ENCODE measurements at regions not wholly inside any gene's neighbourhood (a gene's known extent, or its start where the extent isn't known, plus 50 kb on each side); places are given as distances from the start of the nearest gene placed in this dataset.

- no peak for TF ChIP-seq CTCF (IDR thresholded peaks at IDR 0.05)
- Histone ChIP-seq H3K4me1 (no peaks in the 10 kb centered on the region), H3K27me3 (ENCODE audit: insufficient read depth in 3 of 3, low read length in 2 of 3) (no peaks in the 10 kb centered on the region), H3K27ac (no peak overlapping the region), H3K36me3 (ENCODE audit: insufficient read depth in 1 of 2, low read depth in 1 of 2) (no peaks in the 10 kb centered on the region), H3K9me3 (no peaks in the 10 kb centered on the region), H3K4me3 (no peak overlapping the region)
- ATAC-seq = no peak
- no peak for DNase-seq
- intact Hi-C loops (cut with DNase I) = no loop called here
These were observed 352.1 kb upstream of the SLITRK1 start for GRCh38 chr13:84234416-84234815.

GRCh38 chr13:84230568-84230967 lies 348.3 kb upstream of the SLITRK1 start:
- intact Hi-C loops (cut with DNase I) = no loop called here
- H3K9me3 ChIP-seq = no peaks in the 10 kb centered on the region
- no peak overlapping the region for H3K4me3 ChIP-seq
- DNase-seq (no peak), ATAC-seq (no peak)
- H3K36me3 ChIP-seq (ENCODE audit: insufficient read depth in 1 of 2, low read depth in 1 of 2) = no peaks in the 10 kb centered on the region
- 29 to 39% (median 31%) methylated on average over 1 of the region's 1 CpG for WGBS, 3 donors
- H3K4me1 ChIP-seq = no peaks in the 10 kb centered on the region
- no peak for TF ChIP-seq CTCF (IDR thresholded peaks at IDR 0.05)
- no peaks in the 10 kb centered on the region for H3K27me3 ChIP-seq (ENCODE audit: insufficient read depth in 3 of 3, low read length in 2 of 3)
- no peak overlapping the region for H3K27ac ChIP-seq

GRCh38 chr13:84211048-84211447 lies 328.8 kb upstream of the SLITRK1 start:
- DNase-seq = no peak
- no peak for ATAC-seq
- Histone ChIP-seq H3K27me3 (ENCODE audit: insufficient read depth in 3 of 3, low read length in 2 of 3) (no peaks in the 10 kb centered on the region), H3K4me1 (no peaks in the 10 kb centered on the region), H3K9me3 (no peaks in the 10 kb centered on the region), H3K4me3 (no peak overlapping the region), H3K27ac (no peak overlapping the region), H3K36me3 (ENCODE audit: insufficient read depth in 1 of 2, low read depth in 1 of 2) (no peaks in the 10 kb centered on the region)
- no peak for TF ChIP-seq CTCF (IDR thresholded peaks at IDR 0.05)
- 72 to 93% (median 80%) methylated on average over 2 of the region's 2 CpGs for WGBS, 3 donors
- intact Hi-C loops (cut with DNase I) = no loop called here

- H3K27me3 ChIP-seq (ENCODE audit: insufficient read depth in 3 of 3, low read length in 2 of 3) = no peaks in the 10 kb centered on the region
- ATAC-seq (no peak), DNase-seq (no peak)
- no peak for TF ChIP-seq CTCF (IDR thresholded peaks at IDR 0.05)
- intact Hi-C loops (cut with DNase I) = no loop called here
- WGBS, 3 donors = 55 to 64% (median 62%) methylated on average over 7 of the region's 7 CpGs
- H3K9me3 ChIP-seq = no peaks in the 10 kb centered on the region
- H3K36me3 ChIP-seq (ENCODE audit: insufficient read depth in 1 of 2, low read depth in 1 of 2) = no peaks in the 10 kb centered on the region
- no peaks in the 10 kb centered on the region for H3K4me1 ChIP-seq
- no peak overlapping the region for H3K27ac ChIP-seq
- no peak overlapping the region for H3K4me3 ChIP-seq
These were observed 326.1 kb upstream of the SLITRK1 start for GRCh38 chr13:84208246-84208910.

- Histone ChIP-seq H3K27ac (no peak overlapping the region), H3K4me1 (no peaks in the 10 kb centered on the region), H3K27me3 (ENCODE audit: insufficient read depth in 3 of 3, low read length in 2 of 3) (no peaks in the 10 kb centered on the region), H3K9me3 (no peaks in the 10 kb centered on the region), H3K36me3 (ENCODE audit: insufficient read depth in 1 of 2, low read depth in 1 of 2) (no peaks in the 10 kb centered on the region), H3K4me3 (no peak overlapping the region)
- no peak for TF ChIP-seq CTCF (IDR thresholded peaks at IDR 0.05)
- ATAC-seq (no peak), DNase-seq (no peak)
- WGBS, 3 donors = 84 to 97% (median 94%) methylated on average over 2 of the region's 2 CpGs
- intact Hi-C loops (cut with DNase I) = no loop called here
These were observed 325.2 kb upstream of the SLITRK1 start for GRCh38 chr13:84207509-84207908.
